Endothelial cell of umbilical vein (primary cell): ENCODE measurements at regions not wholly inside any gene's neighbourhood (a gene's known extent, or its start where the extent isn't known, plus 50 kb on each side); places are given as distances from the start of the nearest gene placed in this dataset.

Source experiments
- CTCF ChIP-seq, 2 donors: IDR thresholded peaks; 1 replicate in 1 of 2; 2 replicates in 1 of 2; pipeline ENCODE4 v1.5.1; 2011; ENCODE audit warnings: low read length in 2 of 2, mild to moderate bottlenecking in 2 of 2, moderate library complexity in 2 of 2, control low read depth in 1 of 2, inconsistent platforms in 1 of 2, low read depth in 1 of 2; ENCODE audit not compliant: insufficient read depth in 1 of 2; ENCODE audit errors: extremely low read depth in 1 of 2
- EZH2 ChIP-seq: IDR thresholded peaks from 2 replicates; pipeline ENCODE4 v1.6.1; 2012; ENCODE audit warnings: borderline replicate concordance, low read depth, mild to moderate bottlenecking, moderate library complexity, low read length, inconsistent platforms; ENCODE audit not compliant: severe bottlenecking
- FOS ChIP-seq: IDR thresholded peaks from 2 replicates; pipeline ENCODE4 v1.6.1; 2011; ENCODE audit warnings: mild to moderate bottlenecking, low read length, moderate library complexity, borderline replicate concordance; ENCODE audit not compliant: insufficient read depth
- GATA2 ChIP-seq: IDR thresholded peaks from 2 replicates; pipeline ENCODE4 v1.7.0; 2011; ENCODE audit warnings: low read depth, mild to moderate bottlenecking, moderate library complexity, mixed read lengths, low read length; ENCODE audit not compliant: insufficient read length, insufficient read depth
- JUN ChIP-seq: IDR thresholded peaks from 2 replicates; pipeline ENCODE4 v1.6.1; 2011; ENCODE audit warnings: borderline replicate concordance, low read depth; ENCODE audit not compliant: insufficient read length, insufficient read depth
- MYC ChIP-seq: IDR thresholded peaks from one replicate; pipeline ENCODE4 v1.6.1; 2011; ENCODE audit warnings: mild to moderate bottlenecking, low read depth, low read length
- POLR2A ChIP-seq: IDR thresholded peaks from 2 replicates; pipeline ENCODE4 v1.6.1; 2012; ENCODE audit warnings: low read depth, mild to moderate bottlenecking, control low read depth, low read length
- POLR2AphosphoS5 ChIP-seq: IDR thresholded peaks from 2 replicates; pipeline ENCODE4 v1.6.1; 2012; ENCODE audit warnings: low read depth, mild to moderate bottlenecking, control low read depth, low read length, moderate library complexity; ENCODE audit not compliant: insufficient read depth

GRCh38 chr2:120628248-120628647, 107.4 kb upstream of the GLI2 start:
- no peak for TF ChIP-seq CTCF (IDR thresholded peaks at IDR 0.05; ENCODE audit: extremely low read depth in 1 of 2, insufficient read depth in 1 of 2, low read depth in 1 of 2, low read length in 2 of 2)
- no peak for TF ChIP-seq POLR2A
- no peak for TF ChIP-seq MYC
- no peak for TF ChIP-seq FOS
- no peak for TF ChIP-seq POLR2AphosphoS5
- TF ChIP-seq EZH2, result no peak
- TF ChIP-seq JUN, result no peak
- TF ChIP-seq GATA2, result no peak
